ENCODE measurements at regions not wholly inside any gene's neighbourhood (a gene's known extent, or its start where the extent isn't known, plus 50 kb on each side); places are given as distances from the start of the nearest gene placed in this dataset.

GRCh38 chr11:45448561-45448960 is 162.4 kb upstream of the SYT13 start:
- in situ Hi-C loops (cut with MboI; ENCODE audit: low sequenced_read_pairs), result no loop called here

- in situ Hi-C loops (cut with MboI; ENCODE audit: low sequenced_read_pairs), result no loop called here
Observed at GRCh38 chr11:45446998-45447397, 160.9 kb upstream of the SYT13 start.

GRCh38 chr11:45446434-45446833 is 160.3 kb upstream of the SYT13 start:
- in situ Hi-C loops (cut with MboI; ENCODE audit: low sequenced_read_pairs), result no loop called here

- in situ Hi-C loops (cut with MboI; ENCODE audit: low sequenced_read_pairs), result no loop called here
Observed at GRCh38 chr11:45444796-45445195, 158.7 kb upstream of the SYT13 start.

- in situ Hi-C loops (cut with MboI; ENCODE audit: low sequenced_read_pairs), result no loop called here
Observed at GRCh38 chr11:45440111-45440510, 154.0 kb upstream of the SYT13 start.

GRCh38 chr11:45436966-45437365 is 150.8 kb upstream of the SYT13 start:
- in situ Hi-C loops (cut with MboI; ENCODE audit: low sequenced_read_pairs), result no loop called here

GRCh38 chr11:45436118-45436517 is 150.0 kb upstream of the SYT13 start:
- in situ Hi-C loops (cut with MboI; ENCODE audit: low sequenced_read_pairs), result no loop called here

- in situ Hi-C loops (cut with MboI; ENCODE audit: low sequenced_read_pairs), result no loop called here
Observed at GRCh38 chr11:45435706-45436105, 149.6 kb upstream of the SYT13 start.

- in situ Hi-C loops (cut with MboI; ENCODE audit: low sequenced_read_pairs), result no loop called here
Observed at GRCh38 chr11:45432910-45433309, 146.8 kb upstream of the SYT13 start.

- in situ Hi-C loops (cut with MboI; ENCODE audit: low sequenced_read_pairs), result no loop called here
Observed at GRCh38 chr11:45432100-45432499, 146.0 kb upstream of the SYT13 start.

- in situ Hi-C loops (cut with MboI; ENCODE audit: low sequenced_read_pairs), result no loop called here
Observed at GRCh38 chr11:45431046-45432018, 145.2 kb upstream of the SYT13 start.

GRCh38 chr11:45430361-45430760 is 144.2 kb upstream of the SYT13 start:
- in situ Hi-C loops (cut with MboI; ENCODE audit: low sequenced_read_pairs), result no loop called here

- in situ Hi-C loops (cut with MboI; ENCODE audit: low sequenced_read_pairs), result no loop called here
Observed at GRCh38 chr11:45429719-45430118, 143.6 kb upstream of the SYT13 start.

GRCh38 chr11:45428541-45429230 is 142.5 kb upstream of the SYT13 start:
- in situ Hi-C loops (cut with MboI; ENCODE audit: low sequenced_read_pairs), result no loop called here

- in situ Hi-C loops (cut with MboI; ENCODE audit: low sequenced_read_pairs), result no loop called here
Observed at GRCh38 chr11:45428116-45428515, 142.0 kb upstream of the SYT13 start.

- in situ Hi-C loops (cut with MboI; ENCODE audit: low sequenced_read_pairs), result no loop called here
Observed at GRCh38 chr11:45424411-45425180, 138.5 kb upstream of the SYT13 start.

GRCh38 chr11:45423475-45424120 is 137.5 kb upstream of the SYT13 start:
- in situ Hi-C loops (cut with MboI; ENCODE audit: low sequenced_read_pairs), result no loop called here

- in situ Hi-C loops (cut with MboI; ENCODE audit: low sequenced_read_pairs), result no loop called here
Observed at GRCh38 chr11:45423036-45423435, 136.9 kb upstream of the SYT13 start.

GRCh38 chr11:45414088-45414487 is 127.9 kb upstream of the SYT13 start:
- in situ Hi-C loops (cut with MboI; ENCODE audit: low sequenced_read_pairs), result no loop called here

GRCh38 chr11:45413156-45413858 is 127.2 kb upstream of the SYT13 start:
- in situ Hi-C loops (cut with MboI; ENCODE audit: low sequenced_read_pairs), result no loop called here

Data from HL-60/S4 treated with phorbol 12-myristate 13-acetate at 8.2 ng/mL for 4 days and 3 days (cell line).